ENCODE measurements at regions not wholly inside any gene's neighbourhood (a gene's known extent, or its start where the extent isn't known, plus 50 kb on each side); places are given as distances from the start of the nearest gene placed in this dataset.

DNA sequence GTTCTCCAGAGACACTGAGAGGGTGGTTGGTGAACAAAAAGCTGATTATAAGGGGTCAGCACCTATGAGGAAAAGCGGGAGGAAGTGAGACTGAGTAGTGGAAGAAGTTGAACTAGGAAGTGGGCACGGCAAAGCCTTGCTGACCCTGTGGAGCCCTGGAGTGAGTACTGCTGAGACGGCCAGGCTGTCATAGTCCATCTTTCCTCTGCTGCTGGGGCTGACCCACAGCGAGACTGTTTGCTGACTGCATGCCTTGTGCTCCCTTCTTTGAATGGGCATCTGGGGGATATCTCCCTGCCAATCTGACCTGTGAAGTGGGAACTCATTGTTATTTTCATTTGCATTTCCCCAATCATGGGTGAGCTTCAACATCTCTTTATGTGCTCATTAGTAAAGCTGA, 92.4 kb upstream of the LDAH start:
- Histone ChIP-seq H3K27ac (ENCODE audit: low read depth, low read length) (no peak overlapping the region), H3K27me3 (ENCODE audit: control insufficient read depth in 3 of 3, insufficient read depth in 3 of 3, low read length in 3 of 3) (peaks cover 2 to 38% (median 25%) of the 10 kb centered on the region in 3 donors), H3K4me3 (ENCODE audit: low read length in 3 of 3) (no peak overlapping the region), H3K36me3 (ENCODE audit: control insufficient read depth in 3 of 3, insufficient read depth in 3 of 3, low read length in 3 of 3) (no peaks in the 10 kb centered on the region), H3K9me3 (ENCODE audit: control insufficient read depth in 3 of 3, low read length in 3 of 3) (no peaks in the 10 kb centered on the region), H3K9ac (ENCODE audit: low read depth in 1 of 3, low read length in 3 of 3) (no peak overlapping the region), H3K4me1 (ENCODE audit: control insufficient read depth in 3 of 3, insufficient read depth in 3 of 3, low read length in 3 of 3) (peaks cover 0 to 4% (median 0%) of the 10 kb centered on the region in 3 donors)

DNA sequence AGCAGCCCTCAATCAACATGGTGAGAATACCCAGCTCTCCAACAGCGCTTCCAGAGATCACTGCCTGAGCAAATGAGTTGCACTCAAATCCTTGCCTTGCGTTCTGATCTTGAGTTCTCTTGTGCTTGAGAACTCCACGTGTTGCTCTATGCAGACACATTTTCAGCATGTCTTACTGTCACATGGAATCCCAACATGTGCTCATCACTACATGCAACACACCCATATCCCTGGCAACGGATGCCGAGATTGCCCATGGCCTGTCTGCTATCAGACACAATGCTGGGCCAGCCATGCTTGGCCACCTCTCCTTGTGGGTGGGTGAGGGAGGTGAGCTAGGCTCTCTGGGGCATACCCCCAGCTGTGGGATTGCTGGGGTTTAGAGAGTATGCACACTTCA, 91.9 kb upstream of the LDAH start:
- Histone ChIP-seq H3K4me1 (ENCODE audit: control insufficient read depth in 3 of 3, insufficient read depth in 3 of 3, low read length in 3 of 3) (peaks cover 0 to 4% (median 0%) of the 10 kb centered on the region in 3 donors), H3K9me3 (ENCODE audit: control insufficient read depth in 3 of 3, low read length in 3 of 3) (no peaks in the 10 kb centered on the region), H3K36me3 (ENCODE audit: control insufficient read depth in 3 of 3, insufficient read depth in 3 of 3, low read length in 3 of 3) (no peaks in the 10 kb centered on the region), H3K9ac (ENCODE audit: low read depth in 1 of 3, low read length in 3 of 3) (no peak overlapping the region), H3K27me3 (ENCODE audit: control insufficient read depth in 3 of 3, insufficient read depth in 3 of 3, low read length in 3 of 3) (peaks cover 2 to 33% (median 21%) of the 10 kb centered on the region in 3 donors), H3K27ac (ENCODE audit: low read depth, low read length) (no peak overlapping the region), H3K4me3 (ENCODE audit: low read length in 3 of 3) (no peak overlapping the region)

DNA sequence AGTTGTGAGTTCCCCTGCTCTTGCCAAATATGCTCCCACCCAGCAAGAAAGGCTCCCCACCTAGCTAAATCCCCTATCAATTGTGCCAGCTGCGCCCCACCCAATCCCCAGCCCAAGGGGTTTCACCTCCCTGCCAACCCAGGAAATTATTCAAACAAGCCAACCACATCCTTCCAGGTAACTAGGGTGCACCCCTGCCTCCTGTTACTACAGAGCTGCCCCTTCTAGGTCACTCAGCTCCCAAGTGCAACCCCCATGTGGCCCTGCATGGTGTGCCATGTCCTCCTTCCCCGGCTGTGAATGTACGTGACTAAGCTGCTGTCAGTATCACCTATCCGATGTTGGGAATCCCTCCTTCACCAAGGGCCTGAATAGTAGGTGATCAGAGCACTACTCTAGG, 91.2 kb upstream of the LDAH start:
- Histone ChIP-seq H3K27me3 (ENCODE audit: control insufficient read depth in 3 of 3, insufficient read depth in 3 of 3, low read length in 3 of 3) (peaks cover 2 to 27% (median 19%) of the 10 kb centered on the region in 3 donors), H3K9me3 (ENCODE audit: control insufficient read depth in 3 of 3, low read length in 3 of 3) (no peaks in the 10 kb centered on the region), H3K27ac (ENCODE audit: low read depth, low read length) (no peak overlapping the region), H3K36me3 (ENCODE audit: control insufficient read depth in 3 of 3, insufficient read depth in 3 of 3, low read length in 3 of 3) (no peaks in the 10 kb centered on the region), H3K9ac (ENCODE audit: low read depth in 1 of 3, low read length in 3 of 3) (no peak overlapping the region), H3K4me1 (ENCODE audit: control insufficient read depth in 3 of 3, insufficient read depth in 3 of 3, low read length in 3 of 3) (peaks cover 0 to 4% (median 0%) of the 10 kb centered on the region in 3 donors), H3K4me3 (ENCODE audit: low read length in 3 of 3) (no peak overlapping the region)

DNA sequence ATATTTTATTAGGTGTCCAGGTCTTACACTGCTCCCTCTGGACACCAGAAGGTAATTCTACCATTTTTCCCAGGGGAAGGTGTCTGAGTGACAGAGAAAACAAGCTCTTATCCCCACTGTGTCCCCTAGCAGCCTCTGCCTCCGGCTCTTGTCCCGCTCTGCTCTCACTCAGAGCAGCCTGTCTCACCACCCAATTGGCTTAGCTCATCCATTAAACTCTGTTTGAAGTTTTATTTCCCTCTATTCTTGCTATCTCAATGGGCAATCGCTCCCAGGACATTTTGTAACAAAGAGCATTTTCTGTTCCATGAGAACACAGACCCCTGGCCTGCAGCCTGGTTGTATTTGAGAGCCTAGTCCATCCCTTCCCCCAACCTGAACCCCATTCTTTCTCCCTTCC, 90.6 kb upstream of the LDAH start:
- H3K9ac ChIP-seq (ENCODE audit: low read depth in 1 of 3, low read length in 3 of 3), result no peak overlapping the region
- no peaks in the 10 kb centered on the region for H3K9me3 ChIP-seq (ENCODE audit: control insufficient read depth in 3 of 3, low read length in 3 of 3)
- no peak overlapping the region for H3K4me3 ChIP-seq (ENCODE audit: low read length in 3 of 3)
- no peak overlapping the region for H3K27ac ChIP-seq (ENCODE audit: low read depth, low read length)
- no peaks in the 10 kb centered on the region for H3K36me3 ChIP-seq (ENCODE audit: control insufficient read depth in 3 of 3, insufficient read depth in 3 of 3, low read length in 3 of 3)
- H3K4me1 ChIP-seq (ENCODE audit: control insufficient read depth in 3 of 3, insufficient read depth in 3 of 3, low read length in 3 of 3), result peaks cover 0 to 4% (median 0%) of the 10 kb centered on the region in 3 donors
- peaks cover 2 to 24% (median 13%) of the 10 kb centered on the region in 3 donors for H3K27me3 ChIP-seq (ENCODE audit: control insufficient read depth in 3 of 3, insufficient read depth in 3 of 3, low read length in 3 of 3)

DNA sequence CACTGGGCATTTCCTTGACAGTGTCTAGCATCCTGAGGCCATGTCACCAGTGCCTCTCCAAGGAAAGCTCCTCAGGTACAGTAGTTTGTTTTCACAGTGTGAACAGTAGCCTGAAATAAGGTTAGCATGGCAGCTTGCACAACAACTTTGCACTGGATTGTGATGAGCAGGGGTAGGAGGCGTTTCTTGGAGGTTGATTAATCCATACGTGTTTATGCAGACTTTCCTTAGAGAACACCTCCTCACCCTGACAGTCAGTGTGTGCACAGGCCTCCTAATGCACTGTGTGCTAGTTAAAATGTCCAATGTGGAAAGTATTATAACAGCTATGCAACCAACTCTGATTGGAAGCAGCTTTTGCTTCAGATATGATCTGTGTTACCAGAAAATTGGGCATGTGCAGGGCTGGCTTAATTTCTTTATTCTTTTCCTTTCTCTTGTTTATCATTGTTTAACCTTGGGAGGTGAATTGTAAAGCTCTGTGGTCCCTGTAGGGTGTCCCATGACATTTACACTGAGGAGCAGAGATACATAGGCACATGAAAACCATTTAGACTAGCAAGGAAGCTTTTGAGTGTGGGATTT, 77.2 kb upstream of the LDAH start:
- Histone ChIP-seq H3K27me3 (ENCODE audit: control insufficient read depth in 3 of 3, insufficient read depth in 3 of 3, low read length in 3 of 3) (peaks cover 0 to 5% (median 0%) of the 10 kb centered on the region in 3 donors), H3K27ac (ENCODE audit: low read depth, low read length) (no peak overlapping the region), H3K4me3 (ENCODE audit: low read length in 3 of 3) (no peak overlapping the region), H3K9ac (ENCODE audit: low read depth in 1 of 3, low read length in 3 of 3) (no peak overlapping the region), H3K36me3 (ENCODE audit: control insufficient read depth in 3 of 3, insufficient read depth in 3 of 3, low read length in 3 of 3) (no peaks in the 10 kb centered on the region), H3K4me1 (ENCODE audit: control insufficient read depth in 3 of 3, insufficient read depth in 3 of 3, low read length in 3 of 3) (peaks cover 0 to 3% (median 0%) of the 10 kb centered on the region in 3 donors), H3K9me3 (ENCODE audit: control insufficient read depth in 3 of 3, low read length in 3 of 3) (no peaks in the 10 kb centered on the region)

DNA sequence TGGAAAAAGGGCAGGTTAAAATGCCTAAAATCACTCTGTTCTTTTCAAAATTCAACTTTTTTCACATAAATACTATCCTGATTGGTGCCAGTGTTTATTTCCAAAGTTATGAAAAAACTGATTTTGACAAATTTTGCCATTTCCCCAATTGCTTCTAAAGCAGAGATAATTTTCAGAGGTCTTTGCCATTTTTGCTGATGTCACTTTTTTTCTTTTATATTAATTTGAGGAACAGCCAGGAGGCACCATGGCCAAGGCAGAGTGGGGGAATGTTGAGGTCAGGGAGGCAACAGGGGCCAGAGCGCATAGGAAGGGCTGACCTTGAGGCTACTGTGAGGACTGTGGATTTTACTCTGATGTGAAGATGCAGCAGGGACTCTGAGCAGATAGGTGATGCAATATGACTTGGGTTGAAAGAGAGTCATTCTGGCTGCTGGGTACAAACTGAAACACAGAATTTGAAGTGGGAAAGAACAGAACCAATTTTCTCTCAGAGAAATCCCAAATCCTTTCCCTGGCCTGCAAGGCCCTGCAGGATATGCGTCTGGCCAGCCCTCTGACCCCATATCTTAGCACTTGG, 75.1 kb upstream of the LDAH start:
- no peak overlapping the region for H3K4me3 ChIP-seq (ENCODE audit: low read length in 3 of 3)
- H3K27me3 ChIP-seq (ENCODE audit: control insufficient read depth in 3 of 3, insufficient read depth in 3 of 3, low read length in 3 of 3), result peaks cover 0 to 5% (median 0%) of the 10 kb centered on the region in 3 donors
- no peaks in the 10 kb centered on the region for H3K36me3 ChIP-seq (ENCODE audit: control insufficient read depth in 3 of 3, insufficient read depth in 3 of 3, low read length in 3 of 3)

DNA sequence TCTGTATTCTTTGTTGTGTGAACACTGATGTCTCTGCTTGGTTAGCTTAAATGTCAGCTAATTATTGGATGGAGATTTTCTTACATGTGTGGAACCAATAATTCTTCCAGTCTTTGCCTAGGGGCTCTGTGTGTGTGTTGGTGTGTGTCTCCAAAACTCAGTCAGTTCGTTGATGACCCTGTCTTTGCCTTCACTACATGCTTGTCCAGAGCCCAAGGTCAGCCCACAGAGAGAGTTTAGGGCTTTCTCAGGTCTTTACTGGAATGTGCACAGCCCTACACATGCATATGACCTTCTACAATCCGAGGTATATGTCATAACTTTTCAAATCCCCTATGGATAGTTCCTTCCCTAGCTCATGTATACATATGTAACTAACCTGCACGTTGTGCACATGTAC, 74.1 kb upstream of the LDAH start:
- no peaks in the 10 kb centered on the region for H3K36me3 ChIP-seq (ENCODE audit: control insufficient read depth in 3 of 3, insufficient read depth in 3 of 3, low read length in 3 of 3)
- H3K4me1 ChIP-seq (ENCODE audit: control insufficient read depth in 3 of 3, insufficient read depth in 3 of 3, low read length in 3 of 3), result peaks cover 0 to 3% (median 0%) of the 10 kb centered on the region in 3 donors
- H3K9ac ChIP-seq (ENCODE audit: low read depth in 1 of 3, low read length in 3 of 3), result no peak overlapping the region
- H3K4me3 ChIP-seq (ENCODE audit: low read length in 3 of 3), result no peak overlapping the region
- H3K27ac ChIP-seq (ENCODE audit: low read depth, low read length), result no peak overlapping the region
- peaks cover 0 to 5% (median 0%) of the 10 kb centered on the region in 3 donors for H3K27me3 ChIP-seq (ENCODE audit: control insufficient read depth in 3 of 3, insufficient read depth in 3 of 3, low read length in 3 of 3)
- peaks cover 0 to 2% (median 2%) of the 10 kb centered on the region in 3 donors for H3K9me3 ChIP-seq (ENCODE audit: control insufficient read depth in 3 of 3, low read length in 3 of 3)

More for the DNA sequence above, 75.1 kb upstream of the LDAH start:
- peaks cover 0 to 2% (median 2%) of the 10 kb centered on the region in 3 donors for H3K9me3 ChIP-seq (ENCODE audit: control insufficient read depth in 3 of 3, low read length in 3 of 3)
- no peak overlapping the region for H3K27ac ChIP-seq (ENCODE audit: low read depth, low read length)
- H3K4me1 ChIP-seq (ENCODE audit: control insufficient read depth in 3 of 3, insufficient read depth in 3 of 3, low read length in 3 of 3), result peaks cover 0 to 3% (median 0%) of the 10 kb centered on the region in 3 donors
- no peak overlapping the region for H3K9ac ChIP-seq (ENCODE audit: low read depth in 1 of 3, low read length in 3 of 3)

DNA sequence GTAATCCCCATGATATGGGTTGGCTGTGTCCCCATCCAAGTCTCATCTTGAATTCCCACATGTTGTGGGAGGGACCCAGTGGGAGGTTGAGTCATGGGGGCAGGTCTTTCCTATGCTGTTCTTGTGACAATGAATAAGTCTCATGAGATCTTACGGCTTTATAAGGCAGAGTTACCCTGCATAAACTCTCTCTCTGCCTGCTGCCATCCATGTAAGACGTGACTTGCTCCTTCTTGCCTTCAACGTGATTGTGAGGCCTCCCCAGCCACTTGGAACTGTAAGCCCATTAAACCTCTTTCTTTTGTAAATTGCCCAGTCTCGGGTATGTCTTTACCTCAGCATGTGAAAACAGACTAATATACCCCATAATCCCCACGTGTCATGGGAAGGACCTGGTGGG, 61.9 kb upstream of the LDAH start:
- Histone ChIP-seq H3K27ac (ENCODE audit: low read depth, low read length) (no peak overlapping the region), H3K36me3 (ENCODE audit: control insufficient read depth in 3 of 3, insufficient read depth in 3 of 3, low read length in 3 of 3) (no peaks in the 10 kb centered on the region), H3K9me3 (ENCODE audit: control insufficient read depth in 3 of 3, low read length in 3 of 3) (no peaks in the 10 kb centered on the region), H3K4me1 (ENCODE audit: control insufficient read depth in 3 of 3, insufficient read depth in 3 of 3, low read length in 3 of 3) (no peaks in the 10 kb centered on the region), H3K9ac (ENCODE audit: low read depth in 1 of 3, low read length in 3 of 3) (no peak overlapping the region), H3K4me3 (ENCODE audit: low read length in 3 of 3) (no peak overlapping the region), H3K27me3 (ENCODE audit: control insufficient read depth in 3 of 3, insufficient read depth in 3 of 3, low read length in 3 of 3) (no peaks in the 10 kb centered on the region)

DNA sequence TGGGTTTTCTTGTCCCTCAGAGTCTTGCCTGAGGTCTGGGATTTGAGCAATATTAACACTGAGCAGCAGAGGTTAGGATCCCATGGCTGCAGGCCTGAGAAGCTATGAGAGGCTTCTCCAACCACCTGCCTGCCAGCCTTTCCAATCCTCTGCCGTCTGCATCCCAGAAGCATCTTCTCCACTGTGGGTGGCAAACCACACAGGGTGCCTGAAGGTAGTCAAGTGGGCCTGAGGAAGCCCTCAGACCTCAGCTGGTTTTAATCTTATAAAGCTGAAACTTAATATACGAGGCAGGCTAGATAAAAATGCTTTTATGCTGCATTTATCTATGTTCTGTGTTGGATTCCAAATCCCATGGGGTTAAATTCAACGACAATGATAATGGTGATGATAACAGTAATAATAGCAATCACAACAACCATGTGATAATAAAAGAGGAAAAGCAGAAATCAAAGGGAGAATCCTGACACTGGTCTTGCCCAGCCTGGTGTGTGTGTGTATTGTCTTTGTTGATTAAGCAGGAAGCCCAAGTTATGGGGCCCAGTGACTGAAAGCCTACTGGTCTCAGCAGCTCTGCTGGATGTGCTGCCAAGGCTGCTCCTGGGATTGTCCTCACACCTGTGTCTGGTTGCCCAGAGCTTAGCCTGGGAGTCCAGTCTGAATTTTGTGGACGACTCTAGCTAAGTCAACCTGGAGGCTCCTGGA, 59.7 kb upstream of the LDAH start:
- Histone ChIP-seq H3K9ac (ENCODE audit: low read depth in 1 of 3, low read length in 3 of 3) (no peak overlapping the region), H3K4me3 (ENCODE audit: low read length in 3 of 3) (no peak overlapping the region), H3K4me1 (ENCODE audit: control insufficient read depth in 3 of 3, insufficient read depth in 3 of 3, low read length in 3 of 3) (no peaks in the 10 kb centered on the region), H3K9me3 (ENCODE audit: control insufficient read depth in 3 of 3, low read length in 3 of 3) (peaks cover 0 to 3% (median 3%) of the 10 kb centered on the region in 3 donors), H3K27ac (ENCODE audit: low read depth, low read length) (no peak overlapping the region), H3K27me3 (ENCODE audit: control insufficient read depth in 3 of 3, insufficient read depth in 3 of 3, low read length in 3 of 3) (no peaks in the 10 kb centered on the region), H3K36me3 (ENCODE audit: control insufficient read depth in 3 of 3, insufficient read depth in 3 of 3, low read length in 3 of 3) (no peaks in the 10 kb centered on the region)

DNA sequence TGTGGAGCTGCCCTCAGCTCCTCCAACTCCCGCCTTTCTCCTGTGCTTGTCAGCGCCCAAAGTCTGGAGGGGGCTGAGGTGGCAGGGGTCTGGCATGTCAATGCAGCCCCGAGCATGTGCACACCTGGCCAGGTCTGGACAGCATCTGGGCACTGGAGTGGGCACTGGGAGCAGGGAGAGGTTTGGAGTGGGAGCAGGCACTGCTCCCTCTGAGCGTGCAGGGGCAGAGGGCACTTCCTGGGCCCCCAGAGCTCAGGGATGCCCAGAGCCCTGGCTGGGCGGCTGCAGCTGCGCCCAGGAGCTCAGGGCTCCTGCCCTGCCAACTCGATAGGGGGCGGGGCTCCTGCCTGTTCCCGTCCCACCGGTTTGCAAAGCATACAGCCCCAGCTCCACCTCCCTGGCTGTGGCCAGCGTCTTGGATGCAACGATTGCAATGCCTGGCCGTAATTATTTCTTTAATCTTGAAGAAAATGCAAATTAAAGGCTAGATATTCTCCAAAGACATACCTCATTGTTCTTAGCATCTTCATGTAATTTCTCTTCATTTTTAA, 57.4 kb upstream of the LDAH start:
- Histone ChIP-seq H3K27ac (ENCODE audit: low read depth, low read length) (no peak overlapping the region), H3K36me3 (ENCODE audit: control insufficient read depth in 3 of 3, insufficient read depth in 3 of 3, low read length in 3 of 3) (no peaks in the 10 kb centered on the region), H3K4me3 (ENCODE audit: low read length in 3 of 3) (no peak overlapping the region), H3K9ac (ENCODE audit: low read depth in 1 of 3, low read length in 3 of 3) (no peak overlapping the region), H3K27me3 (ENCODE audit: control insufficient read depth in 3 of 3, insufficient read depth in 3 of 3, low read length in 3 of 3) (no peaks in the 10 kb centered on the region), H3K4me1 (ENCODE audit: control insufficient read depth in 3 of 3, insufficient read depth in 3 of 3, low read length in 3 of 3) (no peaks in the 10 kb centered on the region), H3K9me3 (ENCODE audit: control insufficient read depth in 3 of 3, low read length in 3 of 3) (peaks cover 0 to 3% (median 3%) of the 10 kb centered on the region in 3 donors)

Data from skeletal muscle tissue (tissue), 3 donors.